SK-N-SH treated with all-trans-retinoic acid at 6 μM for 48 hours (cell line): ENCODE measurements at regions not wholly inside any gene's neighbourhood (a gene's known extent, or its start where the extent isn't known, plus 50 kb on each side); places are given as distances from the start of the nearest gene placed in this dataset.

Experiments used
- ARNTL ChIP-seq: fragments of 450-650 bp; formaldehyde crosslinking; IDR thresholded peaks from 2 replicates; pipeline ENCODE4 v1.5.0; 2020; ENCODE audit warnings: low read depth, mild to moderate bottlenecking, moderate library complexity, borderline replicate concordance
- BACH2 ChIP-seq: fragments of 250-450 bp; sonication (Bioruptor Pico); IDR thresholded peaks from 2 replicates; pipeline ENCODE4 v1.9.0; 2021; ENCODE audit warnings: mild to moderate bottlenecking, borderline replicate concordance
- ISL1 ChIP-seq: fragments of 250-450 bp; sonication (Bioruptor Pico); IDR thresholded peaks from 2 replicates; pipeline ENCODE4 v2.1.2; 2022; ENCODE audit warnings: mild to moderate bottlenecking, moderate library complexity
- ZFP30 ChIP-seq: fragments of 450-650 bp; formaldehyde crosslinking; IDR thresholded peaks from 2 replicates; pipeline ENCODE4 v1.5.0; 2022; ENCODE audit warnings: mild to moderate bottlenecking, moderate library complexity

GRCh38 chr5:15008476-15008875 lies 136.9 kb upstream of the ANKH start:
- TF ChIP-seq ZFP30 (CRISPR knock-in tag), result no peak
- TF ChIP-seq ARNTL (CRISPR knock-in tag), result no peak
- no peak for TF ChIP-seq BACH2
- peak; percentile 21; the same call in 1 of the 2 replicates for TF ChIP-seq ISL1 (CRISPR knock-in tag)
